Gastrocnemius medialis (tissue), 4 donors: ENCODE measurements at regions not wholly inside any gene's neighbourhood (a gene's known extent, or its start where the extent isn't known, plus 50 kb on each side); places are given as distances from the start of the nearest gene placed in this dataset.
"Not testable (repeated sequence)": the region's sequence is repeated elsewhere in the genome, so short reads cannot be mapped to it uniquely, and the experiment has no call there.

ENCODE experiments used
- CTCF ChIP-seq, 5 experiments: fragments of 450-650 bp in 3 of 5; fragments of 200-600 bp in 2 of 5; sonication (generic) in 2 of 5; IDR thresholded peaks in 4 of 5; conservative IDR thresholded peaks in 1 of 5; 1 replicate in 4 of 5; 2 replicates in 1 of 5; pipeline ENCODE4 v1.5.1; 2016 to 2019; ENCODE audit warnings: antibody characterized with exemption in 5 of 5, mild to moderate bottlenecking in 3 of 5, moderate library complexity in 3 of 5
- POLR2A ChIP-seq, 2 donors: fragments of 450-650 bp; IDR thresholded peaks; one replicate each; pipeline ENCODE4 v1.6.1; 2017; ENCODE audit warnings: antibody characterized with exemption in 2 of 2, mild to moderate bottlenecking in 2 of 2, moderate library complexity in 2 of 2

- not testable (repeated sequence) for TF ChIP-seq CTCF (IDR thresholded peaks at IDR 0.05 in 4 of 5, conservative IDR thresholded peaks at IDR 0.05 in 1 of 5); POLR2A (IDR thresholded peaks at IDR 0.05)
These were observed 5464.3 kb upstream of the TPTE start for GRCh38 chr21:5057077-5057476.
